ENCODE measurements at regions not wholly inside any gene's neighbourhood (a gene's known extent, or its start where the extent isn't known, plus 50 kb on each side); places are given as distances from the start of the nearest gene placed in this dataset.

DNA sequence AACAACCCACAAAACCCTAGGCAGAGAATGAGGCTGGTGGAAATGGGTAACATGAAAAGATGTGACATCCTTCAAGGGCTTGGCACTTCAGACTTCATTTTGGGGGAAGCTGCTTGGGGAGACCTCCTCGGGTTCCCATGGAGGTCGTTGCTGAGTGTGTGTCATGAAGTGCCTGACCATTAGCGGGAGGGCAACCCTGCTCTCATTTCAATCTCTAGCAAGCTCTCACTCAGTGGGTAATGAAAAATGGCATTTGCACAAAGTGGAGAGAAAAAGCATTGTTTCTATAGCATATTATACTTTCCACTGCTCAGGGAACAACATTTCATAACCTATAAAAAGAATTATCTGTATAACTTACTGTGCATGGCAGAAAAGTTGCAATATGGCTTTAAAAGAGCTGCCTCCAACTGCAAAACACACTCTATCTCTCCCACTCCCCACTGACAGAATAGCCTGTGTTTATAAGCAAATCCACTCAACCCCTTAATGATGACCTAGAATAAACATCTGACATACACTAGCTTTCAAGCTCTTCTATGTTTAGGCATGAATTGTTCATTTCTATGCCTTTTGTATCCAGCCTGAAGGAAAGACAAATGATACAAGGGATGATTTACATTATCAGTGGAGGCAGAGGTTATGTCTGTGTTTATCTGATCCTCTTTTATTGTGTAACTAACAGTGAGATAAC lies 357.2 kb downstream of the ZSWIM6 start:
- DNase-seq = no peak

DNA sequence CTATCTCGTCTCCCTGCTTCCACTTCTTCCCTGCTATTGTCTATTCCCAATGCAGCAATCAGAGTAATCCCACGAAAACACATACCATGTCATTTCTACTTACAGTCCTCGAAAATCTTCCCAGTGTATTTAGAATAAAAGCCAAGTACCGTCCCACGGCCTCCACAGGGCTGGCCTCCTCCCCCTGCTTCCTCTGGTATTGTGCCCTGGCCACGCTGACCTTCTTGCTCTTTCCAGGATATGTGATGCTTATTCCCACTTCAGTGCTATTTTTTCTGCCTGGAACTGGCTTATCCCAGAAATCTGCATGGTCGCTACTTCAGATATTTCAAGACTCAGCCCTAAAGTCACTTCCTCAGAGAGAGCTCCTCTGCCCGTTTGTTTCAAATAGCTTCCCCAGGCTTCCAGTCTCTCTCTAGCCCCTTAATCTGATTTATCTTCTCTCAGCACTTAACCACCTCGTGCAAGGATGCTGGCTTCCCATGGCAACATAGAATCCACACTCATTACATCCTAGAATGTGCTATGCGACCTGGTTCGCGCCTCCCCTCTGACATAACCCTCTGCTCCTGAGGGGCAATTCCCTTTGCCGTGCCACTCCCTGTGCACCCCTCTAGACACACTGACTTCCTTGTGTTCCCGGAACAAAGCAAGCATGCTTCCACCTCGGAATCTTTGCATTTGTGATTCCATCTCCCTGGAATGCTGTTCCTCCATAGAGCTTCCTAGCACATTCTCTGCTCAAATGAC lies 365.9 kb downstream of the ZSWIM6 start:
- DNase-seq = no peak

DNA sequence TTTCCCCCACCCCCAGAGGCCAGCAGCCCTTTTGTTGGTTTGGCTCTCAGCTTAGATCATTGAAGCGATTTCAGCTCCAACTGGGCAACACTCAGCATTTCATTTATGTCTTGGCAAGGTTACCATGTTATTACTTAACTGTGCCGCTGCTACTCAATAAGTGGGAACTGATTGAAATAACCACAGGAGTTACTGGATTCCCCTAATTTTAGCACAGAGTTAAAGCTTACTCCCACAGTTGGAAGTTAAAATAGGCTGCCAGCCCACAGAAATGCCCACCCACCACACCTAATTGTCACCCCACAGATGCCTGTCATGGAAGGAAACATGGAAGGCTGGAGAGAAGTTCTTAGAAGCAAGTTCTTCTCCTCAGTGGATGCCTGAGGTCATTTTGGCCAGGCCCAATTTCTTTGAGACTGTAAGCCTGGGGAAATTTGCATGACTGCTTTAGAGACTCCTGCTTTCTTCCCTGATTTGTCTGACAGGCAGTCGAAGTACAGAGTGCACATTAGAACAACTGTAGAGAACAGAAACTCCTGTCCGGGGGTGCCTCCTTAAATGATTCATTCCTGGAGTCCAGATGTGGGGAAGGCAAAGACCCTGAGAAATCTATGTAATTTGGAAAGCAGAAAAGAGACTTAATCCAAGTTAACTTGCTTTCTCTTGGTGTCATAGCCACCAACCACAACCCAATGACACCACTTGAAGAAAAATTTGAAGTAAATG lies 370.0 kb downstream of the ZSWIM6 start:
- no peak for DNase-seq

DNA sequence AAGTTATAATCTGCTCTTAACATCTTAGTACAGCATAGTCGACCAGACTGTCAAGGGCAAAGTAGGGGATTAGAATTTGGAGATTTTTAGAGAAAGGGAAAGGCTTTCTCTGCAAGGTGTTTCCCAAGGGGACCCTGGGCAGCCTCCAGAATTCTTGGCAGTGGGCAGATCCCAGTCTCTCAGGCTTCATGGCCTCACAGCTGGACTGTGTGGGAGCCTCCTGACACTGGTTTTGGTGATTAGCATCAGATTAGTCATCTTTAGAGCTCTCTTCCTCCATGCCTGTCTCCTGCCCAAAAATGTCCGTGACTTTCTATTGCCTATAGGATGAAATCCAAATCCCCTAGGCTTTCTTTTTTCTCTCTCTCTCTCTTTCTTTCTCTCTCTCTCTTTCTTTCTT lies 370.7 kb downstream of the ZSWIM6 start:
- DNase-seq = no peak

DNA sequence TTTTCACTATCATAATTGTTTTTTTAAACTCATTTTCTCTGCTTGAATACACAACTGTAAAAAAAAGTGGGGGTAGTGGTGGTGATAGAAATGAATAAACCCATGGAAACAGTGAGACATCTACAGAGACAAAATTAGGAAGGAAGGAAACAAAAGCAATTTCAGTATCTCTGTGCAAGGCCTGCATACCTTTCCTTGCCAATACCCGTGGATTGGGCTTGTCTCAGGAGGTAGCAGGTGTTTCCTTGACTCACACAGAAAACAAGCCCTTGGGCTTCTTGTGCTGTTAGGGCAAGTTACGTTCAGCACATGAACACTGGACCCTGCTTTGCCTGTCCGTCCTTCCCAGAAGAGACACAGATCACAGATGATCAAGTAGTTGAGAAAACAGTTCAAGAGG lies 372.2 kb downstream of the ZSWIM6 start:
- DNase-seq = no peak

DNA sequence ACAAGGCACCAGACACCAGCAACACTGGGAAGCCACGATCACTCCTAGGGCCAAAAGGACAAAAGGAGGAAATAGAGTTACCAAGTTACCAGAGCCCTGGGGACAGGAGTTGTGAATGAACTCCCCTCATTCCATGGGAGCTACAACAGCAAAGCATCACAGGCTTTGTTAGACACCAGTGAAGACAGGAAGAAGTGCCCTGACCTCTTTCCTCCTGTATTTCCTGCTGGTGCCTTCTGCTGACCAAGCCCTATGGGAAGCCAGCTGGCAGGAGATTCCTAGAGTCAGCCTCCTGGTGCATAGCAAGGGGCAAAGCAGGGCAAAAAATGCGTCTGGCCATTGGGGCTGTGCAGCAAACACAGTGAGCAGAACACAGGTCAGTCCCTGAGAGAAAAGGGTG lies 374.7 kb downstream of the ZSWIM6 start:
- DNase-seq = no peak

DNA sequence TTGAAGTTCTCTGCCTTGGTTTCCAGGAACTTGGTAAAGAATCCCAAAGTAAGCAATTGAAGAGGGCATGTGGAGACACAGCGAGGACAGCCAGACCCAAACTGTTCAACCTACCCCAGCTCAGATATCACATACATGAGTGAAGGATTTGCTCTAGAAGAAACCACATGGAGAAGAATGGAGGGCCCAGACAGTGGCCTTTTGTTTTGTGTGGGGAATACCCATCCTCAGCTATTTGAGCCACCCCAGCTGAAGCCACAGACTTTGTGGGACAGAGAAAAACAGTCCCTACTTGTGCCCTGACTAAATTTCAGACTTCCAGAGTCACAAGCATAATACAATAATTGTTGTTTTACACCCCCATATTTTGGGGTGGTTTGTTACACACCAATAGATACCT lies 387.1 kb downstream of the ZSWIM6 start:
- no peak for DNase-seq

DNA sequence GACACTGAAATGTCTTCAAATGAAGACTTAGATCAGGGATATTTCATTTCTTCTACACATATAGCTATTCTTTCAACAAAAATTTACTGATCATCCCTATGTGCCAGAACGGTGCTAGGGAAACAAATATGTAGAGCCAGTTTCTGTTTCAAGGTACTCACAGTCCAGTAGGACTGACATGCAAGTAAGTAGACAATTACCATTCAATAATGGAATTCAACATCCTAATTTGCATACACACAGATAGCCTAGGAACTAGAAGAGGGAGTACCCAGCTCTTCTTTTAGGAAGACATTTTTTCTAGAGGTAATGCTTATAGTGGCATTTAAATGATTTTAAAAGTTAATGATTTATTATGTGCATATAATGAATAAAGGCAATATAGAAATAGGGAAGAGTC lies 388.8 kb downstream of the ZSWIM6 start:
- no peak for DNase-seq

DNA sequence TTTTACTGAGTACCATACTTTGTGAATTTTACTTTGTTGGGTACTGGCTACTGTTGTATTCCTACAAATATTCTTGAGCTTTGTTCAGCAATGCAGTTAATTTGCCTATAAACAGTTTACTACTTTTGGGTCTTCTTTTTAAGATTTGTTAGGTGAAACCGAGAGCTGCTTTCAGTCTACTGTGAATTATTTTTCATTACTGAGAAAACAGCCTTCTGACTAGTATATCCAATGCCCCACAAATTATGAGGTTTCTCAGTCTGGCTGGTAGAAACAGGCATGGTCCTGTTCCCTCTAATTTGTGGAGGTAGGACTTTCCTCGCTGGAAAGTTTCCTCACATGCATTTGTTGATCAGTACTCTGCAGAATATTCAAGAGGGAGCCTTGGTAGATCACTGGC lies 392.0 kb downstream of the ZSWIM6 start:
- DNase-seq = no peak

DNA sequence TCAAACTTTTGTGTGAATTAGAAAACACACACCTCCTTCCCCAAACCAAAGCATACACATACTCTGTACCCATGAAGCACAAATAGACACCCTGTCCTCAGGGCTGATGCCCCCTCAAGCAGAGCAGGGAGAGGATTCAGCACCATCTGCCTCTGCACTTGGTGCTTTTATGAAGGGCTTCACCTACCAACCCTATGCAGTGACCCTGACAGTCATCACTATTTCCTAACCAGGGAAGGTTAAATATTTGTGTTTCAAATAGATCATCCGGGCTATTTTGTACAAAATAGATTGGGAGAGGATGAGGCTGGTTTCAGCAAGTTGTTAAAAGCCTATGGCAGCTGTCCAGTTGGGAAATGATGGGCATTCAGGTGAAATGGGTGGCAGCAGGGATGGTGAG lies 396.2 kb downstream of the ZSWIM6 start:
- no peak for DNase-seq

DNA sequence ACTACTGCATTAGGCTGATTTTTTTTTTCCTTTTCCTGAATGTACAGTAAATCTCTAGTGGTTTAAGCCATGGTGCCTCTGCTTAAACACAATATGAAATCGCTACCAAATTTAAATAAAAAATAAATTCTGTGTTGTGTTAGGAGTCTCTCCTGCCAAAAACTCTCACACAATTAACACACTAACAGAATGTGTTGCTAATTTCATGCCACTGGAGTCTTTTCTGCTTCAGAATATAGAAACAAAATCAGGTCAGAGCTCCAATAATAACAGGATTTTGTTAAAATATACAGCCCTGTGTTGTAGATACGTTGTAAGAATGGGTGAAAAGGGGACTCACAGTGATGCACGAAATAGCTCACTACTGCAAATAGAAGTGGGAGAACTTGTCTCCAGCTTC lies 398.8 kb downstream of the ZSWIM6 start:
- DNase-seq = no peak

DNA sequence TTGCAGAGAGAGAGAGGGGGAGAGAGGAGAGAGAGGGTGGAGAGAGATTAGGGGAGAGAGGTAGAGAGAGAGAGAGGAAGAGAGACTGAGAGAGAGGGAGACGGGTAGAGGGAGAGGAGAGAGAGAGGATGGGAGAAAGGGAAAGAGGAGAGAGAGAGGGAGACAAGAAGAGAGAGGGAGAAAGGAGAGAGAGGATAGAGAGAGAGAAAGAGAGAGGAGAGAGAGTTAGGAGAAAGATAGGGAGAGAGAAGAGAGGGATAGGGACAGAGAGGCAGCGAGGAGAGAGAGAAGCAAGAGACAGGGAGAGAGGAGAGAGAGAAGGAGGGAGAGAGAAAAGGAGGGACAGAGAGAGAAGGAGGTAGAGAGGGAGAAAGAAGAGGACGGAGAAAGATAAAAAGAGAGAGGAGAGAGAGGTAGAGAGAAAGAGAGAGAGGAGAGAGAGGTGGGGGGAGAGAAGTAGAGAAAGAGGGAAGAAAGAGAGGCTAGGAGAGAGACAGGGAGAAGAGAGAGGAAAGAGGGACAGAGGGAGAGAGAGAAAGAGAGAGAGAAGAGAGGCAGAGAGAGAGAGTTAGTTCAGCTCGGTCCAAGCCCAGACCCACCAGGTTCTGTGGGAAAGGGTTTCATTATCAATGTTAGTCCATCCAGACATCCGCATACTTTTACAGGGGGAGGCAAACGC lies 399.3 kb downstream of the ZSWIM6 start:
- no peak for DNase-seq

DNA sequence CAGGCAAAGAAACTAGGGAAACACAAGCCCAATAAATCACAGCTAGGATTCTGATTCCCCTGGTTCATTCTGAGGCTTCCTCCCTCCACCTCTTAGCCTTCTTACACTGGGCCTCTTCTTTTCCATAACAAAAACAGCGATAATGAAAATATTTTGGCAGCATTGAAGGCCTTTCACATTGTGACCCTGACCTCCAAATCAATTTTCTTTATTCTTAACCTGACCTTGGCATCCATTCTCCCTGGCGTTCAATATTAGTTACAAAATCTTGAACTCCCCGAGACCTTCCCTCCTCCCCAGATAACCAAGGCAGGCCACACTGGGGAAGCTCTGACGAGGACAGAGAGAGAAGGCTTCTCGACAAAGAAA lies 399.9 kb downstream of the ZSWIM6 start:
- DNase-seq = no peak

DNA sequence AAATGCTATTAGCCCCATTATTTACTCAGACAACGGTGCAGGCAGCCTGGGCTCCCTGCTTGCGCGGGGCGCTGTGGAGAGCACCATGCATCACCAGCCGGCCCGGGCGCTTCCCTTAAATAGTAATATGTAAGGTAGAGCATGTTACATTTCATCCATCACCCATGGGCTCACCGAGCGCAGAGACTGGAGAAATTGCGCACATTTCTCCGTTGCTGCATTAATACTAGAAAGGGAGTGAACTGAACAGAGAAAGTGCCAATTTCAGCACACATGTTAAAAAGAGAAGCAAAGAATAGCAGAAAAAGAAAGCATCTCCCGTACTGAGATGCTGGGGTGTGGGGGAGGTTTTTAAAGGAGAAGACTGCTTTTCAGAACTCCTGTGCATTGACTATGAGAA lies 400.3 kb downstream of the ZSWIM6 start:
- no peak for DNase-seq

DNA sequence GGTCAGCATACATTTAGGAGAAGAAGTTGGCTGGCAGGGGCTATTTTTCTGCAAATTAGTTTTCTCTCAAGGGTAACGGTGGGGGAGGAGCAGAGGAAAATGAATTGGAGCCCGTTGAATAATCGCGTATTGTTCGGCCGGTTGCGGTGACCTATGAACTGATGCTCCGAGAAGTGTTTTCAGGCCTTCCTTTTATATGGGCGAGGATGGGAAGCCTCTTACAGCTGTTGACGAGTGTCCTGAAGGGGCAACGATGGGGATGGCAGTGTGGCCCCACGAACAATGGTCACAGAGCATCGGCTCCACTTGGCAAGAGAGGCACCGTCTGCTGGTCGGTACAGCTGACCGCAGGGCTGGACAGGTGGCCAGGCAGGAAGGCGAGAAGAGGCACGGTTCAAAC lies 400.7 kb downstream of the ZSWIM6 start:
- DNase-seq = no peak

DNA sequence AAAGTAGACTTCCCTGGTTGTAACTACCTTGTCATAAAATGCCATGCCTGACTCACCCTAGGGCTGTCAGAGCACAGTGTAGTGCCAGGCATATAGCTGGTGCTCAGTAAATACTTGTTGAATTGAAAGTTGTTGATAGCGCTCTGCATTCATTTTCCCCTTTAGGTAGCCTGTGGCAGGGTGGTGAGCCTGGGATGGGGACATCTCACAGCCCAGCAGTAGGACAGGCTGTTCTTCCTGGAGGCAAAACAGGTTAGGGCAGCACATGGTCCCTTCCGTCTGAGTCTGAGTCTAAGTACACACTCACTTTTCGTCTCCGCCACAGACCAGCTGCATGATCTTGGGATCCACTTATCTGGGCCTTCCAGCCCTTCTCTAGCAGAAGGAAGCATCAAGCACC lies 401.9 kb downstream of the ZSWIM6 start:
- no peak for DNase-seq

DNA sequence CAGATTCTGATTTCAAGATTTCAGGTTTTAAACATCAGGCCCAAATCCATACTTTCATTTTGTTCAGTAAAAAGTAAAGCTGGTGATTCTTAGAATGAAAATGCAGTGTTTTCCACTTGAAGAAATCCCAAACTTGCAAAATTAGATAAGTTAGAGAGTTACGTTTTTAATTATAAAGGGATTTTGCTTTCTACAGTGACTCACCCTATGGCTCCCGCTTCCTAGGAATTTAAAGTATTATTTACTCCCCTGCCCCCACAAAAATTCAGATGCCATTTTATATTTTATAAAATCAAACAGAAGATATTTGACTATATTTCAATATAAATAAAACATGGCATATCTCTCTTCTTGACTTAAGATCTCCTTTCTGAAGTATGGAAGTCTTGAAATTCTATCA lies 402.9 kb downstream of the ZSWIM6 start:
- DNase-seq = no peak

DNA sequence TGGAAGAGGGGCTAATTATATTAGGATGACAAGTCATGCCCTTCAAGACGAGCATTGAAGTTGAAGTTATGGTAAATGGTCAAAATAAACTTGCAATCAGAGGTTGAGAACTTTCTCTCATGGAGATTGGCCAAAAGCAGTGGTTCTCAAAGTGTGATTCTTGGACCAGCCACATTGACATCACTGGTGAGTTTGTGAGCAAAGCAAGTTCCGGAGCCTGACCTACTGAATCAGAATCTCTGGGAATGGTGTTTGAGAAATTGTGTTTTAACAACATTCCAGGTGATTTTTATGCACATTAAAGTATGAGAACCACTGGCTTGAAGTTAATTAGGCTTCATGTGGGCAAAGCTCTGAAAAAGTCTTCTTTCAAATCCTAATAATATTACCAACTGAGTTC lies 403.5 kb downstream of the ZSWIM6 start:
- DNase-seq = no peak

DNA sequence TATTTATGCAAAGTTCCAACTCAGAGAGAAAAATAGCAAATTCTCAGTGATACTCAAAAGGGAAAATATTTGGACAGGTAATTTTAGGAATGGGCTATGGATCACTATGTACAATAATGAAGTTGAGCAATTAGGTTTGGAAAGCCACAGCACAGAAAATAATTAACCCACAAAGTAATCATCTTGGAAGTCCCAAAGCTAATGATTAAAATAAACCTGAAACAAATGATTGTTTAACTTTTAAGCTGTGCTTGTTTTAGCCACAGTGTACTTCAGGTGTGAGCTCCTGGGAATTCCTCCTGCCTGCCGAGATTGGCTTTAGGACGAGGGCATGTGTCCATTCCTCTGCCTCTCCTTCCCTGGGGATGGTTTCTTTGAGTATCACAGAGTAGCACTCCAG lies 403.9 kb downstream of the ZSWIM6 start:
- no peak for DNase-seq

DNA sequence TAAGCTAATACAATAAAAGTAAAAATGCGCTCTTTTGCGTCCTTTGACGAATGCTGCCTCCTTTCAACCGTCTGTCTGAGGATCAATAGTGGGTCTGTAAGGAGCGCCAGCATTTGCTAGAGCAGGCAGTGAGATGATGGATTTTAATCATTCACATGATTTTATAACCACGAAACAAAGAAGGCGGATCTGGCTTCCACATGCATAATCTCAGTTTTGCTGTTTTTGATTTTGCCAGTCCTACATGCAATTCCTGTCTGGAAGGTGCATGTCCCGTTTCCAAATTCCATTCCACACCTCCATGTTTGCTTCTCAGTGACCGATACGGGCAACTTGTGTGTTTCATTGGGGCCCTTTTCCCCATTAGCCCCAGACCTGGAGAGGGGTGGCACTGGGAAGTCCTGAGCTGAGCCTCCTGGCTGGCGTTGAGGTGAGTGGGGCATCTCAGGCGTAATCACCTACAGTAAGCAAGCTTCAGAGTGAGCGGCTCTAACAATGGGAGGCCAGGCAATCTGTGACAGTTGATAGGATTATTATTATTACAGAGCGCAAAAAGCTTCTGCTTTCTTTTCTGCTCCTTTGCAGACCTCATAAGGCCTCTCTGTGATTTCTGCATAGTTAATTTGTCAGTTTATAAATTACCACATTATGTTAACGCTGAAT lies 405.4 kb downstream of the ZSWIM6 start:
- no peak for DNase-seq

DNA sequence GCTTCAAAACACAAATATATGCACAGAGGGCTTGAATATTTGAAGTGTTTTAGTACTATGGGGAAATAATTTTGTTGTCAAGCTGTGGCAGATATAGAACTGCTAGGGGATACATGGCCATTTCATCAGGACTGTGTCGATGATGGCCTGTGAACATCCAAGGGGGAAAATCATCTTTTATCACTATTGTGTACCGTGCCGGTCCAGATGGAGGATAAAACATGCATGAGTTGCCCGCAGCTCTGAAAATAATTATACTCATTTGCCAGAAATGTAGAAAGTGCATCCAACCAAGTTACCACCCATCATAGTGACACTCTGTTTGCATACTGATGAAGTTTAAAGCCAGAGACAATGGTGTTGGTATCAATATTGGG lies 405.9 kb downstream of the ZSWIM6 start:
- no peak for DNase-seq

DNA sequence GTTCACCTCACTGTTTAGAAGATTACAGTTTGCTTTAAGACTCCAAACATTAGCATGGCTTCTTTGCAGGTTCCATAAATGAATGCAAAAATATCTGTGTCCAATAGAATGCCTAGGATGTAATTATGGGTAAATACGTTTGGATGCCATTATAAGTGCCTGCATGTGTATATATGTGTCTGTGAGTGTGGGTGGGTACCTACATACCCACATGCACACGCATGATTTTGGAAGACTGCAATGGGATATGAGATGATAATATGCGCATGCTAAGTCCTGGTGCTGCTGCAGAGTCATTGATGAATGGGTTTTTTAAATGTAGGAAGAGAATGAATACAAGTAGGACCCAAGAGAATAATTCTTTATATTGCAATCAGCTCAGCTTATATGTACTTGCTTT lies 406.4 kb downstream of the ZSWIM6 start:
- DNase-seq = no peak

All from activated T-cell treated with anti-CD3 and anti-CD28 coated beads, Interleukin-2, amount 50 U/mL, for 1 hour (primary cell).